Islet of Langerhans (tissue), 1 donor: ENCODE measurements at regions not wholly inside any gene's neighbourhood (a gene's known extent, or its start where the extent isn't known, plus 50 kb on each side); places are given as distances from the start of the nearest gene placed in this dataset.
"Not testable (repeated sequence)": the region's sequence is repeated elsewhere in the genome, so short reads cannot be mapped to it uniquely, and the experiment has no call there.

Experiments
- FAIRE-seq: peaks from one replicate; lab custom pipeline; 2011; peaks lifted over from hg19 to GRCh38; lab: Jason Lieb, UNC

DNA sequence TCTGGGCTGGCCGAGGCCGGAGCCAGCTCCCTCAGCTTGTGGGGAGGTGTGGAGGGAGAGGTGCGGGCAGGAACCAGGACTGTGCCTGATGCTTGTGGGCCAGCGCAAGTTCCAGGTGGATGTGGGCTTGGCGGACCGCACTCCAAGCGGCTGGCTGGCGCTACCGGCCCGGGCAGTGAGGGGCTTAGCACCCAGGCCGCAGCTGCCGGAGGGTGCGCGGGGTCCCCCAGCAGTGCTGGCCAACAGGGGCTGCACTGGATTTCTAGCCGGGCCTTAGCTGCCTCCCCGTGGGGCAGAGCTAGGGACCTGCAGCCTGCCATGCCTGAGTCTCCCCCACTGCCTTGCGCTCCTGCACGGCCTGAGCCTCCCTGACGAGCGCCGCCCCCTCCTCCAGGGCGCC, 242.8 kb downstream of the CCSER2 start:
- FAIRE-seq: no peak

DNA sequence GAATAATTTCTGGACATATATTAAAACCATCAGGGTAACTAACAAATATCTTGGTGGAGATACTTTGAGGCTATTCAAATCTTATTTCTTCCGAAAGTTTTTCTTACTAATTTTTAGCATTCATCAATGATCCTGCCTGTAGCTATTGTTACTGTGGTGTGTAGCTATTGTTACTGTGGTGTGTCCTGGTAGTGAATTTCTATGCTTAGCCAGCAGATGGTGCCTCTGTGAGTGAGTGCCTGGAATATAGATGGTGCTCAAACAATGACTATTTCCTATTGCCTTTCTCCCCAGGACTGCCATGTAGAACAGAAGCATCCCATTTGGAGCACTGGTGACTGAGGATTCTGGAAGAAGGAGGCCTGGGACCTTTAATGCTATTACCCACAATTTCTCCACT, 245.7 kb downstream of the CCSER2 start:
- FAIRE-seq: no peak

DNA sequence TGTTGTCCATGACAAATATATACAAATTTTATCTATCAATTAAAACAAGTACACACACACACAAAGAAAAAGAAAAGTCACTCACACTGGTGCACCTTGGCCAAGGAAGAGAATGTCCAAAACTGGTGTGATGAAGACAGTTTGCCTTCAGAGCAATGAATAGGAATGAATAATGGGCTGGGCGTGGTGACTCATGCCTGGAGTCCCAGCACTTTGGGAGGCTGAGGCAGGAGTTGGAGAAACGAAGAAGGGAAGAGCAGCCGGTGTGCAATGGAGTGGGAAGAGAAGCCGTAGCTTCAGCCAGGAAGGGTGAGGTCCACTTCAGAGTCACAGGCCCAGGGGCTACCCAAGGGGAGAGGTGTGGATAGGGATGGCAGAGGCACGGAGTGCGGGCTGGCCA, 253.6 kb downstream of the CCSER2 start:
- no peak for FAIRE-seq

DNA sequence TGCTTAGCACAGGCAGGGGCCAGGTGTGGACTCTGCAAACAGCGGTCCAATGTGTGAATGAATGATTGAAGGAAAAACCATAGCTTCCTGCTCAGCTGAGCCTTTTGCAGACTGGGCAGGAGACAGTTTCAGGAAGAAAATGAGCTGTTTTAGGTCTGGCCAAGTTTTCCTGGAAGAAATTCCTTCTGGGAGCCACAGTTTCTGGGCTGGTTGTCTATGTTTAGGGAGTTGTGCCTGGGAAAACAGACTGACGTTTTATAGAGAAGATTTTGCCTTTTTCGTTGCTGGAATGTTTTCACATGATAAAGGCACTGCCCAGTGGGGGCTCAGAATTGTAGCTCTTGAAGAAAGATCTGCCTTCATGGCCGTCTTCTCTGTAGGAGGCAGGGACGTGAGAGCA, 255.1 kb downstream of the CCSER2 start:
- no peak for FAIRE-seq

DNA sequence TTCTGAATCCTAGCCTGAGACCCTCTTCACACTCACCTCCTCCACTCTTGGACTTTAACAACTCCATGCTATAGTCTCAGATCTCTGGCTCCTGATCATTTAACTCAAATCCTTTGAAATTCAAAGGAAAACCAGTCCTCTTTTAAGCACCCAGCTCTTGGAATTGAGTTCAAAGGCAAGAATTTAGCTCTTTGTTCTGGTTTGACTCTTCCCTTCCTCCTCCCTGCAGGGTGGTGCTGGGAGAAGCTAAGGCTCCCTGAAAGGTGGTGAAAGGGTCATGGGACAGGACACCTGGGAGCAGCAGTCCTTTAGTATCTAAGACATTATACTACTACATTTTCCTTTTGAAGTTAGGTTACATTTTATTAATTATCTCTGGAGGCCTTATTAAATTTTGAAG, 259.4 kb downstream of the CCSER2 start:
- no peak for FAIRE-seq

DNA sequence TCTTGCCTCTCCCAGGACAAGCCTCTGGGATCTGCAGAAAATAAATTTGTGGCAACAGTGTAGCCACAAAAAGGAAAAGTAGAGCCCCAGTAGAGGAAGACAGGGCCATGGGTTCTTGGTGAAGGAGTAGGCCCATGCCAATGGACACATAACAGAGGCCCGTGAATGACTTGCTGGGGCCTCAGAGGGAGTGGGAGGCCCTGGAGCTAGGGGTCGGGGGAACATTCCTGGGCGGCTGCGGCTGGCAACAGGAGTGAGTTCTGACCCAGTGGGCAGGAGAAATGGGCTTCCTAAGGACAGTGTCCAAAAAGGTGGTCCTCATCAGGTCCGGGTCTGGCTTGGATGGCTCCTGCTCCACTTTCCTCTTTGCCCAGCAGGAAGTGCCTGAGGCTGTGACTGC, 260.0 kb downstream of the CCSER2 start:
- no peak for FAIRE-seq

DNA sequence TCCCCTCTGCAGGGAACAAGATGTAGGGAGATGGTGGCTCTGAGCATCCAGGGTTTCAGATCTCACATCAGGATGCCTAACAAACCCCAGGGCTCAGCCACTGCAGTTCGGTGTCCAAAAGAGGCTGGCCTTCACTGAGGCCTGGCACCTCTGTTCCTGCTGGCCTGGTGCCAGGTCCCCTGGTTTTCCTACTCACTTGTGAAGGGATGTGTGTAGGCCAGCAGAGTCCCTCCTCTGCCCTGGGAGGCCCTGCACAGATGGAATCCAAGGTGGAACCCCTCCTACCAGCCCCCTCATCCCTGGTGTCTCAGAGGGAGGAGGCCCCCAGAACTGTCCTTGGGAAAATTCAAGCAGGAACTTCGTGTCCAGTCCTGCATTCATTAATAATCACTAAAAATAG, 260.6 kb downstream of the CCSER2 start:
- no peak for FAIRE-seq

DNA sequence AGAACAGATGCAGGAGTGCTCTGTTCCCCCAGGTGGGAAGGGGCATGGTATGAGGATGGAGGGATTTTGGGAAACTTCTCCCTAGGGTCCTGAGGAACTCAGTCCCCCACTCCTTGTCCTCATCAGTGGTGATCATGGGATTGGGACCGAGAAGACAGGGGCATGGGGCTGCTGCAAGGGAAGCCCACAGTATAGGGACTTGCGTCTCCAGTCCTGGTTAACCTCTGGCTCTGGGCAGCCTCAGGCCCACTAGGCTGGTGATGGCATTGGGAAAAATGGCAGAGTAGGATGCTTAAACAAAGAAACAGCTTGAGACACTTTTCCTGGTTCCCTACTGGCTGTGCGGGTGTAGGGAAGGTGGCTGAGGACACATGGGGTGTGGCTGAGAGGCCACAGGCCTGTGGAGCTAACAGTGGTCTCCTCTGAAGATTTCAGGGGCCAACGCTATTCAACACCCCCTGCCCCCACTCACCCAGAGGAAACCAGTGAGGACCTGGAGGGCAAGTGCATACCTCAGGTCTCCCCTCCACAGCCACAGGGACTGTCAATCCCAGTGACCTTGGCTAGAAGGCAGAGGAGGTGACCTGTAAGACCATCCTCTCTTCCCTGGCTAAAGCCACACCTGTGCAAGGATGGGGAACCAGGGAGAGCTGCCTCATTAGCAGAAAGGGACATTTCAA, 261.3 kb downstream of the CCSER2 start:
- FAIRE-seq: no peak

DNA sequence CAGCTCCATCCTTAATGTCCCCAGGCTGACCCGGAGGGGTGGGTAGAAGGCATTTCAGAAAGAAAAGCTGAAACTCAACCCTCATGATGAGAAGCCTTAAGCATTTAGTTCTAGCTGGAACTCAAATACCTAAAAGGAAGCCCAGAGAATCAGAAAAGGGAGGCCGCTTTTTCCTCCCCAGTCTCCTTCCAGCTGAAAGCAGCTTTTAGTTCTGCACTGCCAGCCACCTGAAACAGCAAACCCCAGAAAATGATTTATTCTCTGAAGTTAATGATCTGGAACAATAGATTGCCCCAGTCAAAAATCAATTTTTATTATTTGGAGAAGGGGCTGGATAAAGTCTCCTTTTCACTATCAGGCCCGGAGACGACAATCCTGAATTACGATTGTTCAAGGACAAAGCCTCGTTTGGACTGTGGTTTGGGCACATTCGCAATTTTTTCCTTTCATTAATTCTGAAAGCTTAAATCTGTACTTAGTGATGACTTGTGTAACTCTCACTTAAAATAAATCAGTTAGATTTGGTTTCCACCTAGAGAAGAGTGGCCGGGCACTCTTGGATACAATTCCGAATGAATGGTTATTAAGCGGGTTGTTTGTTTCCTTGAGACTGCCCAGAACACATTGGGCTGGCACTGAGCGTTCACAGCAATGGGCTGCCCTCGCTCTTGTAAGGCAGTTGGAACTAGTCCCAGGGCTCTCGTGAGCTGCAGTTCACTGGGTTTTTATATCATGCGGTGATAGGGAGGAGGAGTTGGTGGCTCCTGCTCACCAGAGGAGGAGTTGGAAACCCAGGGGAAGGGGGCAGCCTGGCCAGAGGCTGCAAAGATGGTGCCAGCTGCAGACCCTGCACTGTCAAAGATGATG, 262.2 kb downstream of the CCSER2 start:
- FAIRE-seq: peak; percentile 62

DNA sequence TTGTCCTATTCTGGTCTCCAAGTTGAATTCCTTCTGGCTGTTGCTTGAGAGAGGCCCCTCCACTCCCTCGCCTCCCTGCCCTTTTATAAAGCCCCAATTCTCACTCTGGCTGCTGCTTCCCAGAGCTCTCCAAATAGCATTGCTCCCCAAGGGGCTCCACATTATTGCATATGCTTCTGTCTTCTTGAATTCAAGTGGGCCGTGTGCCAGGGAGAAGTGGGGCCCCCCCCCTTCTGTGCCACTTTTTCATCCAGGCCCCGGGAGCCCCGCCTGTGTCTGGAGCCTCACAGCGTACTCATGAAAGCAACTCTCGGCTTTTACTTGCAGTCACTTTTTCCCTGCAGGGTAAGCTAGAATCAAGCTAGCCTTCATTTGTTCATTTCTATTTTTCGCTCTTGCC, 265.1 kb downstream of the CCSER2 start:
- no peak for FAIRE-seq

DNA sequence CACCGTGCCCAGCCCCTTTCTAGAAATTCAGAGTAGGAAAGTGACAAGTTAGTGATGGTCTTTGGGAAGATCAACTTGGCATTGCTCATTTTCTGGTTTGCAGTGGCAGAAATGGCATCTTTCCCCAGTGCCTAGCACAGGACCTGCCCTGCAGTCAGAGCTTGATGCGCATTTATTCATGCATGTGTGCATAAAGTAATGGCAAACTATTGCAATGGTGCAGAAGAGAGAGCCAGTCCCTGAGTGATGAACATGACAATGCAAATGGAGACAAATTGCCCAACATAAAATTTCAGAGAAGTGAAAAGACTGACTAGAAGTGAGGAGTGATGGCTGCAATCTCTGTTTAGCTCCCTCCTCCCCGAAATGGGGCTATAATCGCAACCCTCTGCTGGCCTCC, 268.2 kb downstream of the CCSER2 start:
- FAIRE-seq: no peak

DNA sequence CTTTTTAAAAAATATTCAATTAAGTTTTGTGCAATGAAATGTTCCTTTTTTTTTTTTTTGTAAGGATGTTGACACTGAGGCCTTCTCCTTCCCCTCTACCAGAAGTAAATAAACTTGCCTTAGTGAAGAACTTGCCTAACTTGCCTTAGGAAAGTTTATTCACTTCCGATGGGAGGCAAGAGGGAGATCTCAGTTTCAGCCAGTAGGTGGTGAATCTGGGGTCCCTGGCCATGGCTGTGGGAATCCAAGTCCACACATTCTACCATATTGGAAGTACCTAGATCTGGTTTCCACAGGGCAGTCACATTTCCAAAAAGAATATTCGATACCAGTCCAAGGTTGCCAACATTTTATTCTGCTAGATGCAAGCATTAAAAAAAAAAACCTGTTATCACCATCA, 270.9 kb downstream of the CCSER2 start:
- FAIRE-seq: no peak

DNA sequence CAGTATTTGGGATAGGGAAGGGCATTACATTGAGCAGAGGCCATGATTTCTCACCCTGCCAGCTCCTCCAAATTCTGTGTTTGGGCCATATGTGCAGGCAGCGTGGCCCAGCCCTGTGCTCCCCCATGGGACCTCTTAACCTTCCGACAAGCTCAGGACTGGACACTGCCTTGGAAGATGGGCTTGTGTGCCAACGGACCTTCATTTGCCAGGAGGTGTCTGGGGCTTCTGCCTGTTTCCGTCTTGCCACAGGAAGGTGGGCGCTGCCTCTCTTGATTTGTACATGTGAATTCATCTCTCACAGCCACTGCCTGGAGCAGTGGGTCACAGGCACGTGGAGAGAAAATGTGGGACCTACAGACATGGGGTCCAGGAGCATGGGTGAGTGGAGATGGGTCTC, 272.6 kb downstream of the CCSER2 start:
- FAIRE-seq: no peak

DNA sequence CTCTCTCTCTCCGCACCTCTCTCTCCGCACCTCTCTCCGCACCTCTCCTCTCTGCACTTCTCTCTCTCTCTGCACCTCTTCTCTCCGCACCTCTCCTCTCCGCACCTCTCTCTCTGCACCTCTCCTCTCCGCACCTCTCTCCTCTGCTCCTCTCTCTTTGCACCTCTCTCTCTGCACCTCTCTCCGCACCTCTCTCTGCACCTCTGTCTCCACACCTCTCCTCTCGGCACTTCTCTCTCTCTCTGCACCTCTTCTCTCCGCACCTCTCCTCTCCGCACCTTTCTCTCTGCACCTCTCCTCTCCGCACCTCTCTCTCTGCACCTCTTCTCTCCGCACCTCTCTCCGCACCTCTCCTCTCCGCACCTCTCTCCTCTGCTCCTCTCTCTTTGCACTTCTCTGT, 274.2 kb downstream of the CCSER2 start:
- not testable (repeated sequence) for FAIRE-seq

DNA sequence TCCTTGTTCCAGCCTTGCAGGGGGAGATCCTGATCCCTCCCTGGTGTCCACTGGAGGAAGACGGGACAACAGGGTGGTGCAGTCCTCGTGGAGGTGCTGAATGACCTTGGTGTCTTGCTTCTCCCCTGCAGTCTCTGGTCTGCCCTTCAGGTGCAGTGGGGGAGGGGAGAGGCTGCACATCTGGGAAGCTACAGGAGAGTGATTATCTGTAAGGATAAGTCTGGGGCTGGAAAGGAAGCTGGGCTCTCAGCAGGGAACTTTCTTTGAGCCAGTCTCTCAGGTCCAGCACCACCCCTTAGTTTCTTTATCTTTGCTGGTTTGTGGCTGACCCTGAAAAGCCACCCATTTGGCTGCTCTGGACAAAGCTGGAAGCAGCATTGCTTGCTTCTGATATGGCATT, 275.6 kb downstream of the CCSER2 start:
- no peak for FAIRE-seq

DNA sequence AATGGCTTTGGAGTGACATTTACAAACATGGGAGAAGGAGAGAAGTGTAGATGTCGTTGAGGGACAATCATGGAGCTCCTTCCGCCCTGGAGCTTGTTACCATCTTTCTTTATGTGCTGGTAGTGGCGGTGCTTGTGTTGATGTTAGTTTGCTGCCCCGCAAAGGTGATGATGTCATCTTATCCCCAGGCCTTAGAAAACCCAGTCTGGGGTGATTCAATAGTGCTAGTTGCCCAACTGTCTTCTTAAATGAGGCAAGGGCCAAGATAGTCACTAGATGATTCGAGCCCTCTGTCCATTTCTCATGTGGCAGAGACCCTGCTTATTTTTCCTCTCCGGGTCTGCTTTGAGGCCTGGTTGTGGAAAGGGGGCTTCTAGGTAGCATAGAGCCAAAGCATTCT, 277.4 kb downstream of the CCSER2 start:
- FAIRE-seq: no peak

DNA sequence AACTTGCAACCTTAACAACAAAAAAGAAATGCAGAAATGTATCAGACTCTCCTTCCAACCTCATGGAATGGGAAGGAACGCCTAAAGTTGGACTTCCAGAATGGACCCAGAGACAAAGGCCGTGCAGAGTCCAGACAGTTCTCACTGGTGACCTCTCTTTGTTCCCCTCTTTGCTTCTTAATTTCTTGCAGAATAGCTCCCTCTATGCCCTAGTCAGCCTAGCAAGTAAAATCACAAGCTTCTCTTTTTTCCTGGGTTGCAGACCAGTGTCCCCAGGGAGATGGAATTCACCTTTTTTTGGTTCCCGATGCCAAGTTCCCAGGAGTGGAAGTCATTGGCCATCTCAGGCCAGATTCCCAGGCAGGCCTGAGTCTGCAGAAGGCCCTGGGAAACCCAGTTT, 278.0 kb downstream of the CCSER2 start:
- no peak for FAIRE-seq

DNA sequence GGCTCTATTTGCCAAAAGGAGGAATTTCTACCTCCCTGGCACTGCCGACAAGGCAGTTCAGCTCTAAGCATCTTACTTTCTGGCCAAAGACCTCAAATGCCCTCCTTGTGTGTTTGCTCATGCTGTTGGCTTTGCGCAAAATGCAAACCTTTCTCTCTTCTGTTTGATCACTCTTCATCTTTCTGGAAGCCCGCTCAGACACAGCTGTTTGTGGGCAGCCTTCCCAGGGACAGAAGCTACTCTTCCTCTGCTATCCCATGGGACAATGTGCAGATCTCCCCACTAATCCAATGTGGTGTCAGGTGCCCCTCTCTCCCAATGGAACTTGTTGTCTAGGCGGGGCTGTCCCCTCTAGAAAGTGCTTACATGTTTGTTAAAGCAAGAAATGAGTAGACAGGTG, 278.7 kb downstream of the CCSER2 start:
- FAIRE-seq: no peak

DNA sequence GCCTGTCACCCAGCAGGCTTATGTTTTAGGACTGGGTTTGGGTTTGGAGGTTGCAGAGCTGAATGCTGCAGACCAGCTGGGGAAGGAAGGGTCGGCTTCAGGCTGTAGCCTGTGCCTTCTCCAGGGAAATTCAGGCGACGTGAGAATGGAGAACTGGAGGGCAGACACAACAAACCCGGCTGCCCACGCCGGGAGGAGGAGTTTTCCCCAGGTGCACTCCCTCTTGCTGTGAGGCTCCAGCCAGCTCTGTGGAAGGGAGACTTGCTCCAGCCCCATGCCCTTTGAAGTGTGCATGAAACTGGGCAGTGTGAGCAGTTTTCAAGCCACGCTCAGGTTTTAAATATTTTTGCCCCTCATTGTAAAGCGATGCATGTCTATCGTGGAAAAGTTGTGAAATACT, 279.1 kb downstream of the CCSER2 start:
- FAIRE-seq: no peak

DNA sequence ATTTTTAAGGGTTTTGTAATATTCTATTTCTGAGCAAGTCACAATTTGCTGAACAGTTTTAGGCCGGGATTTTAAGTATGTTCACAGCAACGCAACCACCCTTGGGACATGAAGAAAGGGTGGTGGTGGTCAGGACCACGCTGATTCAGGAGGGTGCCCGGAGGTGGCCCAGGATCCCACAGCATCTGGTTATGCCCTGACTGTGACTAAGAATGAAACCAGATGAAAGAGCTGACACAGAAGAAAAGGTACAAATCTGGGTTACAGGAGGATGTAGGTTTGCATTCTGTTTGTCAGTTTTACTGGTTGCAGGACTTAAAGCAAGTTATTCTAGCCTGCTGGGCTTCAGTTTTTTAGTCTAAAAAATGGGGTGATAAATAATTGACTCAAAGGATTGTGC, 279.7 kb downstream of the CCSER2 start:
- FAIRE-seq: no peak

DNA sequence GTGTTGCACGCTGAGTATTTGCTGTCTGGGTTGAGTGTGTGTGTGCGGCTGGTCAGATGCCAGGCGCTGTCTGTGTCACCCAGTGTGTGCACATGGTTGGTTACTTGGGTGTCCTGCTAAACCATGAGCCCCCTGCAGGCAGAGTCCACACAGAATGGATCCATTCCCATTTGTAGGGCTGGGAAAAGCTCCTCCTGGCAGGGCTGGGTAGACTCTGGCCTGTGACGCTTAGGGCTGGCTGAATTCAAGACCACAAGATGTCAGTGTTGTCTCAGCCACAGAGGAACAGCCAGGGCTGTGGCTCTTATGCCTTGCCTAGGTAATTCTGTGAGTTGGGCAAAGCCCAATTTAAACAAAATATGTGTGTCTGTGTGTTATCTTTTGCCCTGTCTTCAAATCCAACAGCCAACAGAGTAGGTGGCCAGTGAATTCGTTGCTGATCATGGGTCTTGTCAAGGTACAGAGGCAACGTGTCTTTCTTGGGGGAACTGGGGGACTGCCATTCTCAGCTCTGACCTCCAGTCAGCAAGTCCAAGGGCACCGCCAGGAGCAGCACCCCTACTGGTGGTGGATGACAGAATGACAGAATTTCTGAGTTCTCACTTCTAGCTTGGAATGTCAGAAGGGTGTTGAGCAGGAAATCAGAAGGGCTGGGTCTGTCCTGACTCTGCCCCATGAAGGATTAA, 285.1 kb downstream of the CCSER2 start:
- FAIRE-seq: no peak

DNA sequence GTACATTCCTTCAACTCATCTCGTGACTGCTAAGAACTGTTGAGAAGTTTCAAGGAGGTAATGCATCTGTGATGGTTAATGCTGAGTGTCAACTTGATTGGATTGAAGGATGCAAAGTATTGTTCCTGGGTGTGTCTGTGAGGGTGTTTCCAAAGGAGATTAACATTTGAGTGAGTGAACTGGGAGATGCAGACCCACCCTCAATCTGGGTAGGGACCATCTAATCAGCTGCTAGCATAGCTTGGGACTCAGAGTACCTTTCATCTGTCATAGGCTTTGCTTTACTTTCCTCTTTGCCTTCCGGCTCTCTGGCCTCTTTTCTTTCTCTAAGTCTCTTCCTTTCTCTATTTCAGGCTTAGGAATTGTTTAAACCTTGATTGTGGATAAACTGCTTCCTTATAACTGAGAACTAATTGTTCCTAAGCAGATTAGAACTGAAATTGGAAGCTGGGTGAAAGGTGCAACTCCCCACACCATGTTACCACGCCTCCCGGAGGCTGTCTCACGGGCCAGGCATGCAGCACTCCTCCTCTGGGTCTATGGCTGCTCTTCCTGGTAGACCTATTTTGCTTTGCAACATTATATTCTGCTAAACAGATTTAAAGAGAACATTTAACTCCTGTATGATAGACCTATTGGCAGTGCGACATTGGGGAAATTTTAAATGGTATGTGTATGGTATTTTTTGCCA, 298.2 kb downstream of the CCSER2 start:
- FAIRE-seq: no peak

DNA sequence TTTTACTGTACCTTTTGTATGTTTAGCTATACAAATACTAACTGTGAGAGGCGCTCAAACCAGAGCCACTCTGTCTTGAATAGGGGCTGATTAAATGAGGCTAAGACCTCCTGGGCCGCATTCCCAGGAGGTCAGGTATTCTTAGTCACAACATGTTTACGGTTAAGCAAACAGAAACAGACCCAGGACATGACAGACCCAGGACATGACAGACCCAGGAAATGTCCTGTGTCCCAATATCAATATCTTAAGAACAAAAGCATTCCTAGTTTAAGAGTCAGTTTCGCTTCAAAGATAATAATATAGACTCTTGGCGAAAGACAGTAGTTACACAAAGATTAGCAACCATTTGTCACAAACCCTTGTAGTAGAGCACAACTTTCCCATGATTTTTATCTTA, 304.5 kb downstream of the CCSER2 start:
- FAIRE-seq: no peak
